ENCODE measurements at regions not wholly inside any gene's neighbourhood (a gene's known extent, or its start where the extent isn't known, plus 50 kb on each side); places are given as distances from the start of the nearest gene placed in this dataset.

- Histone ChIP-seq H3K4me1 (ENCODE audit: control insufficient read depth in 5 of 5, insufficient read depth in 5 of 5, low read length in 5 of 5) (no peaks in the 10 kb centered on the region), H3K4me3 (no peak overlapping the region), H3K27me3 (ENCODE audit: control insufficient read depth in 3 of 3, insufficient read depth in 3 of 3, low read length in 2 of 3) (no peaks in the 10 kb centered on the region), H3K27ac (ENCODE audit: low read depth in 1 of 2, low read length in 1 of 2) (no peak overlapping the region), H3K36me3 (ENCODE audit: control insufficient read depth in 4 of 4, insufficient read depth in 4 of 4, low read length in 4 of 4) (no peaks in the 10 kb centered on the region), H3K9me3 (ENCODE audit: control insufficient read depth in 4 of 4, insufficient read depth in 3 of 4, low read length in 3 of 4) (no peaks in the 10 kb centered on the region), H3K9ac (ENCODE audit: insufficient read depth in 1 of 2, low read length in 2 of 2) (no peak overlapping the region)
- DNase-seq (no peak), ATAC-seq (ENCODE audit: insufficient read depth, low FRiP score) (no peak)
- no peak for TF ChIP-seq CTCF (IDR thresholded peaks at IDR 0.05; ENCODE audit: control extremely low read depth, extremely low read depth)
- WGBS, 2 donors: 88 to 94% methylated on average over 4 of the region's 4 CpGs
Observed at GRCh38 chr4:141957416-141957815, 321.0 kb downstream of the IL15 start.

DNA sequence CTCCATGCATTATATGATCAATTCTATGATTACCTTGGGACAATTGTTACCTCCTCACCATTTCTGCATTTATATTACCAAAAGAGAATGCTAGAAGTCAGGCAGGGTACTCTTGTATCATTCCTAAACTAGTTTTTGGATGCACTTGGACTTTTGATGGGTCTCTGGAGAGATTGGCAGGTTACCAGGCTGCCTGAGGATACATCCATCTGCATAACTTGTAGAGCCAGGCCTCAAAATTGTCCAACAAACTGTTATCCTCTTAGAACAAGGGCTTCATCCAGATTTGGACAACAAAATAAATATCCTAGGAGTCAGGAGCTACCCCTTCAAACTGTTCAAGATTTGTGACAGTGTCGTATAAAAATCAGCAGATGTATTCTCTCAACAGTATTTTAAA, 326.1 kb downstream of the IL15 start:
- no peak overlapping the region for H3K9ac ChIP-seq (ENCODE audit: insufficient read depth in 1 of 2, low read length in 2 of 2)
- no peak overlapping the region for H3K4me3 ChIP-seq
- DNase-seq (no peak), ATAC-seq (ENCODE audit: insufficient read depth, low FRiP score) (no peak)
- no peak overlapping the region for H3K27ac ChIP-seq (ENCODE audit: low read depth in 1 of 2, low read length in 1 of 2)
- no peaks in the 10 kb centered on the region for H3K4me1 ChIP-seq (ENCODE audit: control insufficient read depth in 5 of 5, insufficient read depth in 5 of 5, low read length in 5 of 5)
- no peaks in the 10 kb centered on the region for H3K27me3 ChIP-seq (ENCODE audit: control insufficient read depth in 3 of 3, insufficient read depth in 3 of 3, low read length in 2 of 3)
- TF ChIP-seq CTCF (IDR thresholded peaks at IDR 0.05; ENCODE audit: control extremely low read depth, extremely low read depth): no peak
- peaks cover 0 to 9% (median 0%) of the 10 kb centered on the region in 4 donors for H3K9me3 ChIP-seq (ENCODE audit: control insufficient read depth in 4 of 4, insufficient read depth in 3 of 4, low read length in 3 of 4)
- no peaks in the 10 kb centered on the region for H3K36me3 ChIP-seq (ENCODE audit: control insufficient read depth in 4 of 4, insufficient read depth in 4 of 4, low read length in 4 of 4)
- 83 to 85% methylated on average over 1 of the region's 1 CpG for WGBS, 2 donors

- no peaks in the 10 kb centered on the region for H3K27me3 ChIP-seq (ENCODE audit: control insufficient read depth in 3 of 3, insufficient read depth in 3 of 3, low read length in 2 of 3)
- H3K4me1 ChIP-seq (ENCODE audit: control insufficient read depth in 5 of 5, insufficient read depth in 5 of 5, low read length in 5 of 5): no peaks in the 10 kb centered on the region
- TF ChIP-seq CTCF (IDR thresholded peaks at IDR 0.05; ENCODE audit: control extremely low read depth, extremely low read depth): no peak
- WGBS, 2 donors: 58 to 66% methylated on average over 3 of the region's 3 CpGs
- H3K9ac ChIP-seq (ENCODE audit: insufficient read depth in 1 of 2, low read length in 2 of 2): no peak overlapping the region
- ATAC-seq (ENCODE audit: insufficient read depth, low FRiP score) (no peak), DNase-seq (no peak)
- H3K36me3 ChIP-seq (ENCODE audit: control insufficient read depth in 4 of 4, insufficient read depth in 4 of 4, low read length in 4 of 4): no peaks in the 10 kb centered on the region
- peaks cover 0 to 5% (median 2%) of the 10 kb centered on the region in 4 donors for H3K9me3 ChIP-seq (ENCODE audit: control insufficient read depth in 4 of 4, insufficient read depth in 3 of 4, low read length in 3 of 4)
- no peak overlapping the region for H3K27ac ChIP-seq (ENCODE audit: low read depth in 1 of 2, low read length in 1 of 2)
- no peak overlapping the region for H3K4me3 ChIP-seq
Observed at GRCh38 chr4:141971869-141972268, 335.5 kb downstream of the IL15 start.

- no peak for DNase-seq
- Histone ChIP-seq H3K9ac (ENCODE audit: insufficient read depth in 1 of 2, low read length in 2 of 2) (no peak overlapping the region), H3K27me3 (ENCODE audit: control insufficient read depth in 3 of 3, insufficient read depth in 3 of 3, low read length in 2 of 3) (no peaks in the 10 kb centered on the region), H3K4me1 (ENCODE audit: control insufficient read depth in 5 of 5, insufficient read depth in 5 of 5, low read length in 5 of 5) (no peaks in the 10 kb centered on the region), H3K36me3 (ENCODE audit: control insufficient read depth in 4 of 4, insufficient read depth in 4 of 4, low read length in 4 of 4) (no peaks in the 10 kb centered on the region), H3K27ac (ENCODE audit: low read depth in 1 of 2, low read length in 1 of 2) (no peak overlapping the region), H3K4me3 (no peak overlapping the region), H3K9me3 (ENCODE audit: control insufficient read depth in 4 of 4, insufficient read depth in 3 of 4, low read length in 3 of 4) (peaks cover 0 to 5% (median 2%) of the 10 kb centered on the region in 4 donors)
- 70 to 79% methylated on average over 1 of the region's 1 CpG for WGBS, 2 donors
- no peak for TF ChIP-seq CTCF (IDR thresholded peaks at IDR 0.05; ENCODE audit: control extremely low read depth, extremely low read depth)
- no peak for ATAC-seq (ENCODE audit: insufficient read depth, low FRiP score)
Observed at GRCh38 chr4:141972950-141973349, 336.6 kb downstream of the IL15 start.
